NT2/D1 (cell line): ENCODE measurements at regions not wholly inside any gene's neighbourhood (a gene's known extent, or its start where the extent isn't known, plus 50 kb on each side); places are given as distances from the start of the nearest gene placed in this dataset.

Experiments
- SUZ12 ChIP-seq: IDR thresholded peaks from 2 replicates; pipeline ENCODE4 v1.6.1; 2011; ENCODE audit not compliant: insufficient read length, insufficient read depth; ENCODE audit errors: extremely low read depth
- ZNF274 ChIP-seq: IDR thresholded peaks from 2 replicates; pipeline ENCODE4 v1.6.1; 2011; ENCODE audit warnings: mild to moderate bottlenecking, low read depth, low read length

- TF ChIP-seq ZNF274 = no peak
- TF ChIP-seq SUZ12 = no peak
Measured at GRCh38 chr12:70994217-70994788, 73.8 kb upstream of the PTPRR start.
